ENCODE measurements at regions not wholly inside any gene's neighbourhood (a gene's known extent, or its start where the extent isn't known, plus 50 kb on each side); places are given as distances from the start of the nearest gene placed in this dataset.

- TF ChIP-seq CTCF (IDR thresholded peaks at IDR 0.05; ENCODE audit: insufficient read depth, low read depth, low read length), result no peak
- no peak for TF ChIP-seq EZH2 (IDR thresholded peaks at IDR 0.05; ENCODE audit: insufficient read depth, low read length)
Observed at GRCh38 chr13:33380487-33381079, 95.0 kb upstream of the STARD13 start.
